ENCODE measurements at regions not wholly inside any gene's neighbourhood (a gene's known extent, or its start where the extent isn't known, plus 50 kb on each side); places are given as distances from the start of the nearest gene placed in this dataset.

- TF ChIP-seq POLR2A (IDR thresholded peaks at IDR 0.05; ENCODE audit: low read depth, low read length) (no peak), CTCF (IDR thresholded peaks at IDR 0.05 in 2 of 3, conservative IDR thresholded peaks at IDR 0.05 in 1 of 3; ENCODE audit: control insufficient read depth in 2 of 3, extremely low read depth in 1 of 3, insufficient read depth in 1 of 3, low read depth in 3 of 3, low read length in 3 of 3) (no peak), HDAC6 (IDR thresholded peaks at IDR 0.05; ENCODE audit: unreplicated experiment) (no peak), POLR2AphosphoS5 (IDR thresholded peaks at IDR 0.05; ENCODE audit: low read length) (no peak)
Observed at GRCh38 chr1:55684131-55684650, 469.0 kb upstream of the USP24 start.
